HG02840 (cell line): ENCODE measurements at regions not wholly inside any gene's neighbourhood (a gene's known extent, or its start where the extent isn't known, plus 50 kb on each side); places are given as distances from the start of the nearest gene placed in this dataset.

Source experiments
- ATAC-seq: cut with Tn5 transposase; IDR thresholded peaks from one replicate; pipeline ENCODE4 v1.9.1; 2021; ENCODE audit warnings: mild to moderate bottlenecking, moderate library complexity, moderate number of reproducible peaks; ENCODE audit not compliant: unreplicated experiment, low FRiP score

GRCh38 chr10:36345807-36346206, 703.7 kb upstream of the FZD8 start:
- no peak for ATAC-seq

DNA sequence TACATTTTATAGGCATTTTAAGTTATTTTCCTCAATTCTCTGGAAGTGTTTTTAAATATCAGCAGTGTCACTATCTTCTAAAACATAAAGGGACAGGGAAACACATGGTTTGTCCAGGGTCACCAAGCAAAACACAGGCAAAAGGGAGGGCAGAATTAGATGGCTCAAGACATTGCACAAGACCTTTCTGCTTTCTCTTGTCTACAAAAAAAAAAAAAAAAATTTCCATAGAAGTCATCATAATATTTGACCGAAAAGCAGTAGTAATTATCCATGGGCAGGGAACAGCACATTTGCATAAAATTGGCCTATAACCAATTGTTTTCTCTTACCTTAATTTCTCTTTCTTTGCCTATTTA, 703.1 kb upstream of the FZD8 start:
- no peak for ATAC-seq

DNA sequence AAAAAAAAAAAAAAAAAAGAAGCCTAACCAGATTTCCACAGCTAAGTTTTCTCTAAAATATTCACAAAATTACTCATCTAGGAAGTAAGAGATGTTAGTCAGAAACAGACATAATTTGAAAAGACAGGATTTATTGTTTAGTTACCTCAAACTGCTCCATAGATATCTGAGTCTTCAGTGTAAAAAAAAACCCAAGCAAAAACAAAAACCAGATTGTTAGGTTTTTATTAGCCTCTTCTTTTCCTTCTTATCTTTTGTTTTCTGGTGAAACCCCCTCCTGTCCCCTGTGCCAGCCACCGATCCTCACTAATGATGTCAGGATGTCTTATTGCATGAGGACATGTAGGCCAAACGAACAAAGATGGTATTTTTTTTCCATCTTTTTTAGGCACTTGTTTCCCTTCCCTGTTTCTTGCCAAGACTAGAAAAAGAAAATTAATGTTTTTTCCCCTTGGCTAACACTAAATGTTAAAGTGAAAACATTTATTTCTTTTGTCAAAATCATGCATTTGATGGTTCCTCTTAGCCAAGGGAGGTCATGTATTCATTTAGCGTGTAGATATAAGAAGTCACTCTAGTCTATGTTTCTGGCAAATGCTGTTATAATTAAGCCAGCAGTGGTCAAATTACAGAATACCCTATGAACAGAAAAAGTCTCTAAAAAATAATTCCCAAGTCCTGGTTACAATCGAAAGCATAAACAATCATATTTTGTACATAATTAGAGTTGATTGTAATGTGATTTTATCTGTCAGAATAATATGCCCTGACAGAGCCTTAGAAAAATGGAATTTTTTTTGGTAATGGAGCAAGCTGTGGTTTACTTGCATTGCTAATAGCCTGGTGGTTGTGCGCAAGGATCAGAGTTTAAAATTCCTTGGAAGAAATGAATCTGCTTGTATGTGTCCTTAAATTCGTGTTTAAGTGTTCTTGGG, 702.4 kb upstream of the FZD8 start:
- ATAC-seq: no peak

DNA sequence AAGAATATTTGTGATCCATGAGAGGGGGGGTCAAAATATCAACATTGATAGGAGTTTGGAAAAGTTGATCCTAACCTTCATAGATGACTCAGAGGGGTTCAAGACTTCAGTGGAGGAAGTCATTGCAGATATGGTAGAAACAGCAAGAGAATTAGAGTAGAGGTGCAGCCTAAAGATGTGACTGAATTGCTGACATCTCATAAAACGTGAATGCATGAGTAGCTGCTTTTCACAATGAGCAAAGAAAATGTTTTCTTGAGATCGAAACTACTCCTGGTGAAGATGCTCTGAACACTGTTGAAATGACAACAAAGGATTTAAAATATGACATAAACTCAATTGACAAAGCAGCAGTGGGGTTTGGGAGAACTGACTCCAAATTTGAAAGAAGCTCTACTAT, 700.7 kb upstream of the FZD8 start:
- ATAC-seq: no peak

DNA sequence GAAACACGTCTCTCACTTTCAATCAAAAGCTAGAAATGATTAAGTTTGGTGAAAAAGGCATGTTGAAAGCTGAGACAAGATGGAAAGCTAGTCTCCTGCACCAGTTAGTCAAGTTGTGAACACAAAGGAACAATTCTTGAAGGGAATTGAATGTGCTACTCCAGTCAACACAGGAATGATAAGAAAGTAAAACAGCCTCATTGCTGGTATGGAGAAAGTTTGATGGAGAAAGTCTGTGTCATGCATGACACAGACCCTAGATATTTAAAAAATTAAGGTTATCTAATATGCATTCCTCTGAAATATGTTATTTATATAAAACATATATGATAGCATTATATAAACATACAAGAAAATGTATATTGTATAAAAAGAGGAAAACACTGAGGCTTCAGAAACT, 699.4 kb upstream of the FZD8 start:
- no peak for ATAC-seq

GRCh38 chr10:36336315-36336714, 694.2 kb upstream of the FZD8 start:
- ATAC-seq: no peak

GRCh38 chr10:36333446-36333845, 691.4 kb upstream of the FZD8 start:
- ATAC-seq: no peak

- no peak for ATAC-seq
Measured at GRCh38 chr10:36332926-36333325, 690.8 kb upstream of the FZD8 start.

DNA sequence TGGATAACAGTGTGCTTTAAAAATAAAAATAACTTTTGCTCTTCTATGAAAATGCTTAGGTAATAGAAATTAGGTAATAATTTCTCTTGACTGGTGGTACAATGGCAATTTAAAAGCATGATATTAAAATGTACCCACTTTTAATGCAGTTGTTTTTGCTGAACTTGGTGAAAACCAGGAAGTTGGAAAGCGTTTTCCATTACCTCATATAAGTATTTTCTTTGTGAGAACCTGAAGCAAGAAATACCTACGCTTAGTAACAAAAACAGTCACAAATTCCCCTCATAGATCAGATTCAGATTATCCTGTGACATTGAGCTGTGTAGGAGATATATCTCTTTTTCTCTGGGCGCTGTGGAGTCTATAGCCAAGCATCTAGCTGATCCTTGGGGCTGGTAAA, 689.0 kb upstream of the FZD8 start:
- ATAC-seq: no peak

- ATAC-seq: no peak
Measured at GRCh38 chr10:36325815-36326214, 683.7 kb upstream of the FZD8 start.

- ATAC-seq: no peak
Measured at GRCh38 chr10:36324831-36325230, 682.7 kb upstream of the FZD8 start.

DNA sequence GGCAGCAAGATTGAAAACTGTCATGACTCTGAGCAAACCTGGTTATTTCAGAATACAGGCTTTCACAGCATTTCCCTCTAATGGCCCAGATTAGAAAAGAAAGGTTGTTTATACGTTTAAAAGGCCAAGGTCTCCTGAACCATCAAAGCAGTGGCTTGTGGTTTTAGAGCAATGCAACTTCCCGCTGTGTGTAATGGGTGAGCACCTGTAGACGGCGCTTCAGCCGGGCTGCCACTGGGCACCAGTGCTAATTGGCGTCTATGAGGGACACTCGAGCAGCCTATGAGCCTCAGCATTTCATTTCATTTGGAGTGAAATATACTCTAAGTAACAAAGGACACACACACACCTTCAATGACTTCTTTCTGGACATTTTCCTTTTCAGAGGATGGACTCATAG, 671.0 kb upstream of the FZD8 start:
- no peak for ATAC-seq

- no peak for ATAC-seq
Measured at GRCh38 chr10:36303896-36304295, 661.8 kb upstream of the FZD8 start.

- ATAC-seq: no peak
Measured at GRCh38 chr10:36302086-36302485, 660.0 kb upstream of the FZD8 start.

DNA sequence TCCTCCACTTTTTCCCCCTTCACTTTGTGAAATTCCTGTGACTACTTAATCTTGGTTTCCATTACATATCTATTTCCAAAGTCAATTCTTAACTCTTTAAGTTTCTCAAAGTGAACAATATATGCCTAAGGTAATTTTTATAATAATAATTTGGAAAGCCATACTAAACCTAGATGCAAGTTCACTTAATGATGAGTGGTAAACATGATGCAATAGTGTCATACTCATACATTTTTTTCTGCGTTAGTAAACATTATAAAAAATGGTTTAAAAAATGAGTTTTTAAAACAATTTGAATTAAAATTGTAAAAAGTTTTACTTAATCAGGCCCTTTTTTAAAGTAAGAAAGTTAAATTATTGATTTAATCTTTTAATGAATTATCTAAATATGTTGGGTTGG, 659.4 kb upstream of the FZD8 start:
- no peak for ATAC-seq

DNA sequence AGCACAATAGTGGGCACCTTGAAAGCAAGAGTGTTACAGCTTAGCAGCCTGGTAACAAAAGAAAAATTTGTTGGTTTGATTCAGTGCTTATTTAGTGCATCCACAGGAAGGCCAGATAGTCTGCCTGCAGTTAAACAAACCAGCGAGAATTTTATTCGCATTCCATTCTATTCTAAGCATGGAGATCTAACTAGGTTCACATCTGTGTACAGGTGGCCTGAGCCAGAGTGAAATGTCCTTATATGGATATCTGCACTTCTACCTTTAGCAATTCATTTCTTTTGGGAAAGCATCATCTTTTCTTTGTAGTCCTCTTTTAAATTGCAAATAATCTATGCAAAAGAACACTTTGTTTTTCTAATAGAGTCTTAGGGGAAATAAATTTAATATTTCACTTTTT, 659.0 kb upstream of the FZD8 start:
- no peak for ATAC-seq

GRCh38 chr10:36283827-36284226, 641.7 kb upstream of the FZD8 start:
- ATAC-seq: no peak

DNA sequence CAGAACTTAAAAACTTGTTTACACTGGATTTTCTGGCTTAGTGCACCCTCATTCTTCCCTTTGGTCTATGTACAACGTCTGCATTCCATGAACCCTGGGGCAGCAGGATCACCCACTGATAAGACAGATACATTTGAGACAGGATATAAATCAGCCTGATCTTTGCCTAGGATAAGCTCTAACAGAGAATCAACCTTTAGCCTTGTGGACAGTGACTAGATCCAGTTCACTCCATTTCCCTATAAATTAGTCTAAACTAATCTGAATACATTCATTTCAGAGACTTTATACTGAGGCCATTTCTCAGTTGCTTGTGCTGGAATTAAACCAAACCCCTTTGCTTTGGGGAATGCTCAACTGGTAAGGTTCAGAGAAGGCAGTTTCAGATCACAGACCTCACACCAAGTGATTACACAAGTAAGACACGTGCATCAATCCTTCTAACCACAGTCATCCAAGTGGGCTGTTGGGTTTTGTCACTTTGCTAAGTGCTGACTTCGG, 639.8 kb upstream of the FZD8 start:
- ATAC-seq: no peak

DNA sequence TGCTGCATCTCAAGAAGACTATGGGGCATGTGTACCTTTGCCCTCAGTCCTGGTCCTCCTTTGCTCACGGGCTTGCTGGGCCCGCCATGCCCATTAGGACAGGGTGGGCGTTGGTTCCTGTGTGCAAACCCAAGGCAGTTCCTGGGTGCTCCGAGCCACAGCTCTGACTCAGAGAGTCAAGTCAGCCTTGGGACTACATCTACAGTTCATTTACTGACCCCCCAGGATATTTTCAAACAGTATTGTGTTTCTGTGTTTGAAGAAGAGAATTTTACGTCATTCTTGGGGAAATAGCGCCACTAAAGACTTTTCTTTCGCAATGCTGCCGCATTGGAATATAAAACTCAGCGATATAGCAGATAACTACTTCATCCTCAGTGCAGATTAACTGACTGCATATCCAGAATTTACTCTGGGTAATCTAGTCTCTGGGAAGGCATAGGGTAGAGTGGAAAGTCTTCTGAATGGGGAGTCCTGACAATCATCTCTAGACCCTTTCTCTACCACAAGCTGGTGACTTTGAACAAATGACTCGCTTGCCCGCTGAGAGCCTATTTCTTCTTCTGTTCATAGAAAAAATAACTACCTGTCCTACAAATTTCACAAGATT, 638.9 kb upstream of the FZD8 start:
- ATAC-seq: no peak

DNA sequence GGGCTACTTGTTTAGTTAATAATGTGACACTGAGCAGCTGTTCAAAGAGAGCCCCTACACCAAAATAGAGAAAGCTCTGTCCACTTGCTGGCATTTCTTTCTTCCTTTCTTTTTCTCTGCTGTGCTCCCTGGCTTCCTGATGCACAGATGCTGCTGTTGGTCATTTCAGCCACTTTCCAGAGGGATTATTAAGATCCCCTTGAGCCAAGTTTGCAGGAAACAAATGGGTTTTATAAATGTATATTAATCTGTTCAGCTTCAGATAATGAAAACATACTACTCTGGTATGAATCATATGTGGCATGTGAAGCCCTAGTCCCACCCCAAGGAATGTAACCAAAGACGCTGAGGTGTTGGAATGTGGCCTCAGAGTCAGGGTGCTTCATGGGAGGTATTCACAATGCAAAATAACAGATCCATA, 638.2 kb upstream of the FZD8 start:
- no peak for ATAC-seq

DNA sequence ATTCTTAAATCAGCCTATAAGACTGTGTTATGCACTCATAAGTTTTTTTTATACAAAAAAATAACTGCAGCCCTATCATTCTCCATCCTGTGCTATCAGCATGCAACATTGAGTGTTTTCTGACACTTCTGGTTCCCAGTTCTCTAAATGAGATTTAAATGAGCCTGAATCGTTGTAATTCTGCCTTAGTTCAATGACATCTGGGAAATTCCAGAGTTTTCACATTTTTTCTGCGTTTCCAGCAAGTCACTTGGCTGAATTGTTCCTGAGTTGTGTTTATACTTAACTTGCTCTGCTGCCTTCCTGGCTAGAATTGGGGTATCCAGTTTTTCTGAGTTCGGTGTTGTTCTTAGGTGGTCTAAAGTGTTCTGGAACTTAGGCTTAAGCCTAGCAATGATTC, 636.1 kb upstream of the FZD8 start:
- no peak for ATAC-seq

DNA sequence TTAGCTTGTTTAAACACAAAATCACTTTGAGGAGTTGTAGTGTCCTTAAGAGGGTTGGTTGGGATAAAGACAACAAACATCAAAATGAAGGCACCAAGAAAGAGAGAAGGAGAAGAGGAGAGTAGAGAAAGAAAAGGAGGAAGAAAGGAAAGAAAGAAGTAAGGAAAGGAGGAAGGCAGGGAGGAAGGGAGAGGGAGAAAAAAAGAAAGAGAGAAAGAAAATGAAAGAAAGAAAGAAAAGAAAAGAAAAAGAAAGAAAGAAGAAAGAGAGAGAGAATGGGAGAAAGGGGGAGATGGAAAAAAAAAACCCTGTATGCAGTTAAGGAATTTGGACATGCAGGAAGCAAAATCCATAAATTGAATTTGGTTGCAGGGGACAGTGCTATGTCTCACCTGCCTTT, 635.4 kb upstream of the FZD8 start:
- no peak for ATAC-seq
